ENCODE measurements at regions not wholly inside any gene's neighbourhood (a gene's known extent, or its start where the extent isn't known, plus 50 kb on each side); places are given as distances from the start of the nearest gene placed in this dataset.

DNA sequence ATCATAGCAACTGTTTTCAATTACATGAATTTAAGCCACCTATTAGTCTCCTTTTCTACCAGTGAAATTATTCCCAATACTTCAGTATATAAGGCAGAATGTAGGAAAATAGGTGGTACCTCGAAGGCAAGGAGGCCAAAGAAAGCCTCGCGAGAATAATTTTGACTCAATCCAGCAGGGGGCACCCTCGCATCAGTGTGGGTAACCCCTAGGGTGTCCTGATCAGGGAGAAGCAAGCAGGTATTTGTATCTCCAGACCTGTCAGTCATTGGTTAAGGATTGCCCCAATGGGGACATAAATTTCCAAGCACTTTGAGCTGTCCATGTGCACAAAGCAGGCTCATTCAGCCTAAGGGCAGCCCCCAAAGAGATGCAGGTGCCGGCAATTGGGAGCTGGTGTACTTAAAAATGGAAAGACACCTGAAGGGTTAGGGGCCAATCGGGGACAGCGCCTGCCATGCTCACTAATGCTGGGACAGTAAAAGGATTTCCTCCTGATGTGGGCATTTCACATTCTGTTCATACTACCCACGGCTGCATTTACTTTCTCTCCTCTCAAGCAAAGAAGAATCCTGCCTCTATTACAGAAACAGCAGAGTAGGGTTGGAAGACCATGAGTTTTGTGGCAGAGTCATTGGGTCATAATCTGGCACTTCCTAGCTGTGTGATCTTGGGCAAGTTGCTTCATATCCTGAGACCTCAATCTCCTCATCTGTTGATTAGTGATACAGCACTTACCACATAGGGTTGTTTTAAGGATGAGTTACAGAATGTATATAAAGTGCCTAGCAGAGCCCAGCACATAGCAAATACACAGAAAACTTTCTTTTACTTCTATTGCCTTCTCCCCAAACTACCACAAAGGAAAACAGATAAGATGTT, 136.1 kb downstream of the ICOS start:
- TF ChIP-seq ZNF274 (IDR thresholded peaks at IDR 0.05; ENCODE audit: low read depth, low read length) (no peak), SUZ12 (IDR thresholded peaks at IDR 0.05; ENCODE audit: extremely low read depth, insufficient read depth, insufficient read length) (no peak), YY1 (IDR thresholded peaks at IDR 0.05; ENCODE audit: insufficient read depth, insufficient read length) (no peak)

Measured in NT2/D1 (cell line).